IPS-18a (cell line): ENCODE measurements at regions not wholly inside any gene's neighbourhood (a gene's known extent, or its start where the extent isn't known, plus 50 kb on each side); places are given as distances from the start of the nearest gene placed in this dataset.

Source experiments
- H3K27ac ChIP-seq: one replicate; pipeline ENCODE4 v1.5.1; 2013; ENCODE audit warnings: low read length
- H3K27me3 ChIP-seq: one replicate; pipeline ENCODE4 v1.6.1; 2013; ENCODE audit warnings: mild to moderate bottlenecking, low read length; ENCODE audit not compliant: control insufficient read depth, insufficient read depth
- H3K36me3 ChIP-seq: one replicate; pipeline ENCODE4 v1.6.1; 2013; ENCODE audit warnings: low read depth, low read length; ENCODE audit not compliant: control insufficient read depth
- H3K4me1 ChIP-seq: one replicate; pipeline ENCODE4 v1.6.1; 2013; ENCODE audit warnings: low read depth, low read length; ENCODE audit not compliant: control insufficient read depth
- H3K4me3 ChIP-seq: one replicate; pipeline ENCODE4 v1.5.1; 2013; ENCODE audit warnings: low read length
- H3K9ac ChIP-seq: one replicate; pipeline ENCODE4 v1.6.1; 2013; ENCODE audit warnings: mild to moderate bottlenecking, low read length, moderate library complexity
- H3K9me3 ChIP-seq: one replicate; pipeline ENCODE4 v1.6.1; 2013; ENCODE audit warnings: low read depth, low read length; ENCODE audit not compliant: control insufficient read depth

GRCh38 chr14:82159624-82160023 is 626.0 kb upstream of the SEL1L start:
- Histone ChIP-seq H3K36me3 (no peaks in the 10 kb centered on the region), H3K27ac (no peak overlapping the region), H3K27me3 (no peaks in the 10 kb centered on the region), H3K4me3 (no peak overlapping the region), H3K4me1 (no peaks in the 10 kb centered on the region), H3K9me3 (peaks cover 21% of the 10 kb centered on the region), H3K9ac (no peak overlapping the region)

GRCh38 chr14:82180139-82180538 is 646.5 kb upstream of the SEL1L start:
- H3K27ac ChIP-seq, result no peak overlapping the region
- H3K9ac ChIP-seq, result no peak overlapping the region
- H3K4me1 ChIP-seq, result peaks cover 3% of the 10 kb centered on the region
- no peaks in the 10 kb centered on the region for H3K36me3 ChIP-seq
- H3K4me3 ChIP-seq, result no peak overlapping the region
- H3K27me3 ChIP-seq, result no peaks in the 10 kb centered on the region
- no peaks in the 10 kb centered on the region for H3K9me3 ChIP-seq

- no peak overlapping the region for H3K4me3 ChIP-seq
- H3K9ac ChIP-seq, result no peak overlapping the region
- H3K9me3 ChIP-seq, result no peaks in the 10 kb centered on the region
- H3K36me3 ChIP-seq, result no peaks in the 10 kb centered on the region
- no peaks in the 10 kb centered on the region for H3K27me3 ChIP-seq
- H3K27ac ChIP-seq, result no peak overlapping the region
- H3K4me1 ChIP-seq, result peaks cover 3% of the 10 kb centered on the region
These were observed 649.0 kb upstream of the SEL1L start for GRCh38 chr14:82182646-82183045.

GRCh38 chr14:82190742-82191141 is 657.1 kb upstream of the SEL1L start:
- no peaks in the 10 kb centered on the region for H3K36me3 ChIP-seq
- H3K4me3 ChIP-seq, result no peak overlapping the region
- H3K27me3 ChIP-seq, result no peaks in the 10 kb centered on the region
- no peaks in the 10 kb centered on the region for H3K4me1 ChIP-seq
- peaks cover 6% of the 10 kb centered on the region for H3K9me3 ChIP-seq
- H3K27ac ChIP-seq, result no peak overlapping the region
- no peak overlapping the region for H3K9ac ChIP-seq

- no peak overlapping the region for H3K27ac ChIP-seq
- H3K27me3 ChIP-seq, result no peaks in the 10 kb centered on the region
- no peaks in the 10 kb centered on the region for H3K36me3 ChIP-seq
- no peak overlapping the region for H3K9ac ChIP-seq
- no peak overlapping the region for H3K4me3 ChIP-seq
- no peaks in the 10 kb centered on the region for H3K4me1 ChIP-seq
- H3K9me3 ChIP-seq, result peaks cover 6% of the 10 kb centered on the region
These were observed 658.7 kb upstream of the SEL1L start for GRCh38 chr14:82192387-82192786.

- Histone ChIP-seq H3K9ac (no peak overlapping the region), H3K4me1 (no peaks in the 10 kb centered on the region), H3K27ac (no peak overlapping the region), H3K27me3 (no peaks in the 10 kb centered on the region), H3K9me3 (no peaks in the 10 kb centered on the region), H3K4me3 (no peak overlapping the region), H3K36me3 (no peaks in the 10 kb centered on the region)
These were observed 689.6 kb upstream of the SEL1L start for GRCh38 chr14:82223276-82223675.

- no peaks in the 10 kb centered on the region for H3K27me3 ChIP-seq
- no peaks in the 10 kb centered on the region for H3K4me1 ChIP-seq
- no peak overlapping the region for H3K27ac ChIP-seq
- no peak overlapping the region for H3K4me3 ChIP-seq
- no peaks in the 10 kb centered on the region for H3K36me3 ChIP-seq
- no peak overlapping the region for H3K9ac ChIP-seq
- H3K9me3 ChIP-seq, result no peaks in the 10 kb centered on the region
These were observed 691.0 kb upstream of the SEL1L start for GRCh38 chr14:82224610-82225009.

GRCh38 chr14:82230748-82231147 is 697.1 kb upstream of the SEL1L start:
- H3K4me1 ChIP-seq, result no peaks in the 10 kb centered on the region
- H3K27ac ChIP-seq, result no peak overlapping the region
- no peak overlapping the region for H3K9ac ChIP-seq
- no peaks in the 10 kb centered on the region for H3K9me3 ChIP-seq
- no peaks in the 10 kb centered on the region for H3K36me3 ChIP-seq
- no peaks in the 10 kb centered on the region for H3K27me3 ChIP-seq
- no peak overlapping the region for H3K4me3 ChIP-seq

- H3K36me3 ChIP-seq, result no peaks in the 10 kb centered on the region
- H3K4me3 ChIP-seq, result no peak overlapping the region
- no peaks in the 10 kb centered on the region for H3K9me3 ChIP-seq
- H3K27ac ChIP-seq, result no peak overlapping the region
- no peaks in the 10 kb centered on the region for H3K27me3 ChIP-seq
- no peaks in the 10 kb centered on the region for H3K4me1 ChIP-seq
- no peak overlapping the region for H3K9ac ChIP-seq
These were observed 705.0 kb upstream of the SEL1L start for GRCh38 chr14:82238649-82239048.

GRCh38 chr14:82239223-82239622 is 705.6 kb upstream of the SEL1L start:
- Histone ChIP-seq H3K4me3 (no peak overlapping the region), H3K4me1 (no peaks in the 10 kb centered on the region), H3K9me3 (no peaks in the 10 kb centered on the region), H3K36me3 (no peaks in the 10 kb centered on the region), H3K27me3 (no peaks in the 10 kb centered on the region), H3K27ac (no peak overlapping the region), H3K9ac (no peak overlapping the region)

- no peaks in the 10 kb centered on the region for H3K27me3 ChIP-seq
- no peak overlapping the region for H3K4me3 ChIP-seq
- H3K27ac ChIP-seq, result no peak overlapping the region
- no peaks in the 10 kb centered on the region for H3K36me3 ChIP-seq
- no peaks in the 10 kb centered on the region for H3K4me1 ChIP-seq
- no peaks in the 10 kb centered on the region for H3K9me3 ChIP-seq
- H3K9ac ChIP-seq, result no peak overlapping the region
These were observed 711.1 kb upstream of the SEL1L start for GRCh38 chr14:82244791-82245190.

GRCh38 chr14:82251494-82251893 is 717.8 kb upstream of the SEL1L start:
- no peak overlapping the region for H3K27ac ChIP-seq
- H3K4me1 ChIP-seq, result no peaks in the 10 kb centered on the region
- H3K9me3 ChIP-seq, result no peaks in the 10 kb centered on the region
- no peak overlapping the region for H3K9ac ChIP-seq
- H3K4me3 ChIP-seq, result no peak overlapping the region
- H3K27me3 ChIP-seq, result no peaks in the 10 kb centered on the region
- H3K36me3 ChIP-seq, result no peaks in the 10 kb centered on the region
